GM21367 (cell line): ENCODE measurements at regions not wholly inside any gene's neighbourhood (a gene's known extent, or its start where the extent isn't known, plus 50 kb on each side); places are given as distances from the start of the nearest gene placed in this dataset.

Experiments
- ATAC-seq: cut with Tn5 transposase; IDR thresholded peaks from one replicate; pipeline ENCODE4 v1.9.1; 2021; ENCODE audit not compliant: unreplicated experiment

DNA sequence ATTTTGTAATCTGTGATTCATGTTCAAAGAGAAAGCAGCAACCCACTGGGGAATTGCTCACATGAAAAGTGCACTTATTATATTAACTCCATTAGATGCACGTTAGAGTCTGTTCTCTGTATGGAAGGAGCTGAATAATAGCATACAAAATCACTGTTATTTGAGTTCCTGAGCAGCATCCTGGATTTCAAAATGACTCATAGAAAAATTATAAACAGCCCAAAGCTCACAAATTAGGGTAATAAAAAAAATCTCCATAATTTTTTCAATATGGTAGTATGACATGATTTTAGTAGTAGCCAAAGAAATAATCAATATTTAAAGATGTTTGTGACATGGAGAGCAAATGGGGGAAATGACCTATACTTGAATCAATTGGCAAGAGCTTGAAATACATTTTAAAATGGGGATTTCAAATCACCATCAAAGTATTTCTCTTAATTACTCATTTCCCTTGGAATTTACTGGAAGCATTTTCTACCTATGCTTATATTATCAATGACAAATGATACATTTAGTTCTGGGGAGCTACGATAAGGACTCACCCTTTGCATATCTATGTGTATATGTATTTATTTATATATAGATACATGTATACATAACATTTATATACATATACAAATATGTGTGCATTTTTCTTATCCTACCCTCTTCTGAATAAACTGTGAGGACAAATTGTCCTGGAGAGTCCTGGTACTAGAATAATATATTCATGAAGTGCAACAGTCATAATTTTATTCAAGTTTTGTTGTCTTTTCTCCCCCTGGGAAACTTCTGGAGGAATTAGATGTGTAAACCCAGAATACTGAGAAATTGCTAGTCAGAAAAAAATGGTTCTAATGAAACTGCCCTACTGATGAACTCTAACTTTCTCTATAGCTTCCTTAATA is 116.3 kb downstream of the RPL22L1 start:
- ATAC-seq: no peak

DNA sequence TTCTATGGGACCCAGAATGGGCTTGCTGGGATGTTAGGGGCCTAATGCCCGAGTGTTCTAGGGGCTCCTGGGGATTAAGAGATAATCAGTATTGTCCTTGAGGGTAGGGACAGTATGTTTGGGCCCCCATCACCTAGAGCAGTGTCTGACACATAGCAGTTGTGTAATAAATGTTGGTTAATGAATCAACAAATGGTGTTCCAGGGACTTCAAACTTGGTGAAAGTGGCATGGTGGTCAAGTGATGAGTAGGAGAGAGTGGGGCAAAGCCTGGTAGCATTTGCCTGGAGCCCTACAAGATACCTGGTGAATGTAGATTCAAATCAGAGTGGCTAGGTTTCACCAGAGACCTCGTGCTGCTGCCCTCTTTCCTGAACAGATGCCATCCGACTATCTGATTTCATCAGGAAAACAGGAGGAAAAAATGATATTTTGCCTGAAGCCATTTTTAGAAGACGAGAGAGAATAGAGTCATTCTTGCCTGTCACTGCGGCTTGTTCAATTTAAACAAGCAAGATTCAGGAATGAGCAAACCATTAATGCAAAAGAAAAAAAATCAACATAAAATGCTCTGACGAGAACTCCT is 117.3 kb downstream of the RPL22L1 start:
- no peak for ATAC-seq

DNA sequence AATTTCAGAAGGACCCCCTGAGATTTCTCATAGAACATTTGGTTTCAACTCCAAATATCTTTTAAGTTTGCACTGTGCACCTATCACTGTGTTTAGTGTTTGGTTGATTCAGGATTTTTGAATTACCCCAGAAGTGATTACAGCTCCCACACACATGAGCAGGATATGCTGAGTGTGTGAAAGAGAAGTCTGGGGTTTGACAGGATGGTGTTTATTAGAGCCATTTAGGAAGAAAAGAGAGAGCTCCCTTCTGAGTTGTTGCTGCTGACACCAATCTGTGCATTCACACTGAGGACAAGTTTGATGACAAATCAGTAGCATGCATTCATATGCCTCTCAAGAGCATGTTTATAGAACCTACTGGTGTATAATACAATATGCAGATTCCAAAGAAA is 118.1 kb downstream of the RPL22L1 start:
- ATAC-seq: no peak

DNA sequence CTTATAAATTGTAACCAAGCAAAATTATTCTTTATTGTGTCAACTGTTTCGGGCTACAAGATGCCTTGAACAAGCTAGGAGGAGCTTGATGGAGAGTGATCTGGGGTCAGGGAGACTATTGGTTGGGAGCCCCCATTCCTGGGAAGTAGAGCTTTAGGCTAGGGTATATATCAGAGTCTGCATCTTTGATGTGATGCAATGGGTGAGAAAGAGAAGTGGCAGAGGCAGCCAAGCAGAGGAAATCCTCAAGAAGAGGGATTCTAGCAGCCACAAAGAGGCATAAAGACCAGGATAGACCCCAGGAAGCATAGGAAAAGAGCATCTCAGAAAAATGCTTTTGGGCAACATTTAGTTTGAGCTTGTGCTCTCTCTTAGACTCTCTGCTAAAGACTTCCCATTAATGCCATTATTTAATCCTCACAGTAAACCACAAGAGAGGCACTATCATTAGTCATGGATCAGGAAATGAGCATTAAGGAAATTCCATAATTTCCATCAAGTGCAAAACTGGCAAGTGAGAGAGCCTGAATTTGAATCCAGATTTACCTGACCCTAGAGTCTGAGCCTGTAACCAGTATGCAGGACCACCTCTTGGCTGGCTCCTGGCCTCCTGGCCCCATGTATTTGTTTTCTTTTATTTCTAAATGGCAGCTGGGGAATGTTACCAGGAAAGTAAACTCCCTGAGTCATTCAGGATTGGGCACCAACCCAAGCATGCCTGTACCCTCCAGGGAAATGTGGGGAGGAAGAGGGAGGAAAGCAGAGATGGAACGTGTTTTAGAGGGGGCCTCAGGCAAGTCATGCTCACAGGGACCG is 118.7 kb downstream of the RPL22L1 start:
- ATAC-seq: no peak

DNA sequence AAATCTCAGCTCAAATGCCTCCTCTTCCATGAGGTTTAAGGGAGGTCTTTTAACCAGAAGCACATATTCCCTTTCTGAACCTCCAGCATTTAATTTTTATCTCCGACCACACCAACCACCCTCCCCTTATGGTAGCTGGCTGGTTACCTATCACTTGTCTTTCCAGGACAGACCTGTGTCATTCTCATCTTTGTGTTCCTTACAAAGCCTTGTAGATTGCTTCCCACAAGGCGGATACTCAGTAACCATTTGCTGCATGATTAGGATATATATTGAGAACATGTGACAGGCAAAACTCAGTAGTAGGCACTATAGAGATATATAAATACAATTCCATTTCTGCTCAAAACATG is 119.5 kb downstream of the RPL22L1 start:
- ATAC-seq: no peak

DNA sequence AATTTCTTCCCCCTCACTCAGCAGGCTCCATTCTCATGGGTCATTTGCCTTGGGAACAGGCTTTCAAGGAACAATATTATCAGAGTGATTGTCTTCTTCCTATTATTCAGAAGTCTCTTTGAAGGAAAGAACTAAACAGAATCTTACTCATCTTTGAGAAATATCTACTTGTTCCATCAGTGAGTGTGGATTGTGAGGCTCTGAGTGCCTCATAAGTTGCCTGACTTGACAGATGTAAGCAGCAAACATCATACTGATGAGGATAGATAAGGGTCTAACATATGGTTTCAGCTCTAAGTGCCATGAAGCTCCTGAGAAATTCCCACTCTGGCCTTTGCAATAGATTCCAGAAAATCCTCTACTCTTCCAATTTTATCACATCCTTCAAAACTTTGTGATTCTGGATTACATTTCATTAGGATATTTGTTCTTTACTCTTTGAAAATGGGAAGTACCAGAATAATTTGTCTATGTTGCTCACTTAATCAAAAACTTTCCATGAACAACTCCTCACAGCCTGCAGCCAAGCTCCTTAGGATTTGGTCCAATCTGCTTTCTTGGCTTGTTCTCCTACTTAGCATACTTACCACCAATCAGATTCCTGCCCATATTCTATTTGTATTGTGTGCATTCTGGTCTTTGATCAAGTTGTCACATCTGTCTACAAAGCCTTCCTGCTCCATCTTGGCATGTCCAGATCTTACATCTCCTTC is 120.1 kb downstream of the RPL22L1 start:
- no peak for ATAC-seq

DNA sequence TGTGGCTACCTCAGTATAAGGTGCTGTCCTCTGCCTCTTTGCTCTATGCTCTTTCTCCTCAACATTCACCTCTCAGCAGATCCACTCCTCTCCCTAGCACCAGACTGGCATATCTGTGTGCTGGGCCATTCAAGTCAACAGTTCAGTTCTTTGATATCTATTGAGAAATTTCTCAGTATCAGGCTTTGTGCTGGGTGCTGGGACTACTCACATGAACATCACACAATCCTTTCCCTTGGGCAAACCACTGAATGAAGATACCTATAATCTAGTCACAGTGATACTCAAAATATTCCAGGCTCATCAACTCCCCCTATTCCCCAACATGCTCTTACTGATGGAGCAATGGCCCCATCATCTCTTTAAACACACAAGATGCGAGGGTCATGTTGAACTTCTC is 120.8 kb downstream of the RPL22L1 start:
- no peak for ATAC-seq

DNA sequence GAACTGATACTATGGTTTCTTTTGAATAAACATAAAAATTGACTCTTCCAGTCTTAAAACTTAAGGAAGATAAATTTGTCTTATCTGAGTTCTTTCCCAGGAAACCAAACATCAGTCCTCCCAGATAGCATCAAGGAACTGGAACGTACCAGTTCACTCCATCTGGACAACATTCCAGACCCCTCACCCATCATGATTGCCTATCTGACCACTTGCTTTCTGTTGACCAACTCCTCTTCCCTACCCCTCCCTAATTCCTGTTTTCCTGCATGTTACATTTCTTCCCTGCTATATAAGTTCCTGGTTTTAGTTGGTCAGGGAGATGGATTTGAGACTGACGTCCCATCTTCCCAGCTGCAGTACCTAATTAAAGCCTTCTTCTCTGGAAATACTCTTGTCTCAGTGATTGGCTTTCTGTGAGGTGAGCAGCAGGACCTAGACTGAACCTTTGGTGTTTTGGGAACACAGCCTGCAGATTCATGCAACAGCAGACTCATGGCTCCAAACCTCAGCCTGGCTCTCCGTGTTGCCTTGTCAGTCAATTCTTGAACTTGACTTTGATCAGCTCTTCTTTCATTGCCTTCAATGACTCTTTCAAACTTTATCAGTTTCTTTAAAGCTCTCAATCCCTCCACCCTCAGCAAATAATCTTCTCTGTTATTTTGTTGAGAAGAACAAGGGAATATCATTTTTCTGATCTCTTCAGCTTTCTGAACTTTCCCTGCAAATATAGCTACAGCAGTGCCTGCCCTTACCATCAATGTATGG is 123.6 kb downstream of the RPL22L1 start:
- no peak for ATAC-seq

DNA sequence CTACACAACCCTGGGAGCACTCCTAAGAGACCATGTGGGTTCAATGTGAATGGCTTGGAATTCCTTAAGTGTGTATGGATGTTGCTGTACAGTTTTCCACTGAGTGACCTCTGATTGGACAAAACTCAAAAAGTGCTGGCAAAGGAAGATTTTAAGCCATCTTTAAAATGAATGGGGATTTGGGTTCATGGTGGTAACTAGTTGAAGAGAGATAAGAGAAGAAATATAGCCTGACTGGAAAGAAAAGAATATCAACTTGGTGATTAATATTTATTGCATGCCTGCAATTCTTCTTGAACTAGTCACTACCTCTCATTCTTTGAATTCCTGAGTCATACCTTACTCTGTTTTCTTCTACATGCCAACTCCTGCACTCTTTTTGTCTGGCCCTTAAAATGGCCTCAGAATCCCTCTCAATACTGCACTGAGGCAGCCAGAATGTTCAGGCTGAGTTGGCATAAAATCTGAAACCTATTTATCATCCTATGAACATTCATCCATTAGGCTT is 124.7 kb downstream of the RPL22L1 start:
- no peak for ATAC-seq

DNA sequence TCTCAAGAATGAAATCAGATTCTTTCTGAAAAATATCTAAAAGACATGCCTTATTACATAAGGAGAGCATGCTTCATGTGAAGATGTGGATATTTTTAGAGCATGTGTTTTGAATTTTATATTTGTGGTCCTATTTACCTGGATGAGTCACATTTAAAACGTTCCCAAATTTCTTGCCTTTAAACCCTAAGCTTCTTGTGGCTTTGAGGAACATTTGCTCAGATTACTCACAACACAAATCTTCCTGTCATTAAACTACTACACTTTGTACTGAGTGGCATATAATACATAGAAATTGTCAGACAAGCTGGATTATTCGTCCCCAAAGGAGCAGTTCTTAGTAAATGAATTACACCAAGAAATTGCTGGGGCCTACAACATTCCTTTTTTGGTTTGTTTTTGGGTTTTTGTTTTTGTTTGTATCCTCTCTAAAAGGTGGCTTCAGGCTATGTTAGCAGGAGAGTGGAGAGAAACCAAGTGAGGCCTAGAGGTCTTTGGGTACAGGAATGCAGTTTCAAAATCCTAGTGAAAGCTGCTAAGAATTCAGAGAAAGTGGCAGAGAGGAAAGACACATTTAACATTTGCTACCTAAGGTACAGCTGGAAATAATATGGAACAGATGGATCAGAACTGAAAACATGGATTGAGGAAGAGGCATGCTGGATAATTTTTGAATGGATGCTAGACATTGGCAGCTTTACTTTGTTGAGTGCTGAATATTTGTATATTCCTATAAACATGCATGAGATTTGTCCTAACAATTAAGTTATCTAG is 128.1 kb downstream of the RPL22L1 start:
- ATAC-seq: no peak

DNA sequence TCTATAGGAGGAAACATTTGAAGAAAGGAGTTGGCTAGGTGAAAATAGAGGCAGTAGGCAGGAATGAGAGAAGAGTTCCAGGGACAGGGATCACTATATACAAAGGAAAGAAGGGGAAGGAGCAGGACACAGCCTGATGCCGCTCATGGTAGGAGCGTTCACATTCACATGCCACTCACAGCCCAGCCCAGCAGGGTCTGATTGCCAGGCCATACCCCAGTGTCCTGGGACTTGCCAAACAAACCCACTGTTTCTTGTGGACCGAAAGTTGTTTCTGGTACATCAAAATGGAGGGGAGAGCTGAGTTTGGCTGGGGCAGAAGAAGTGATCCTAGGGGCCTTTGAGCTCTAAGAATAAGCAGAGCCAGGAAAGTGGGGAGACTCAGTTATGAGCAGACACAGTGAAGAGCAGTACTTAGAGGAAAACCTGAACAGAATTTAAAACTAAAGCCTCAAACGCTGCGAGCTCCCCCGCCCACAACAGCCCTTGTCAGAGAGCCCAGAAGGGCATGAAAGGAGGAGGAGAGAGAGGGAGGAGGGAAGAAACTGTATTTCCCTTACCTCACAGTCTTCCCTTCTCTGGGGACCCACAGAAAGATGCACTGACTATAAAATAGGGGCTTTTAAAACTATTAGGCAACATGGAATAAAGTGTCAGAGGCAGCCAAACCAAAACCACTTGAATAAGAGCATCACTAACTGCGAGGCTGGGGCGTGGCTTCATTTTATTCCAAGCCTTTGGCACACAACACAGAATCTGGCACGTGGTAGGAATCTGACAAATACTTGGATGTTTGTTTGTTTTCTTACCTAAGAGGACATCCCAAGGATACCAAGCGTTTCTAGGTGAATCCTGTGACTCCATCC is 129.0 kb downstream of the RPL22L1 start:
- ATAC-seq: no peak

DNA sequence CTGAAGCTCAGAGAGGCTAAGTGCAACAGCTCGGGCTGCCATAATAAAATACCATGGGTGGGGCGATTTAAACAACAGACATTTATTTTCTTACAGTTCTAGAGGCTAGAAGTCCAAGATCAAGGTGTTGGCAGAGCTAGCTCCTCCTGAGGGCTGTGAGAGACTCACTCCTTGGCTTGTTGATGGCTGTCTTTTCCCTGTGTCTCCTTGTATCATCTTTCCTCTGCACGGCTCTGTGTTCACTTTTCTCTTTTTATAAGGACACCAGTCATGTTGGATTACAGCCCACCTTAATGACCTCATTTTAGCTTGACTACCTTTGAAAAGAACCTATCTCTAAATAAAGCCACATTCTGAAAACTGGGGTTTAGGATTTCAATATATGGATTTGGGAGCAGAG is 129.7 kb downstream of the RPL22L1 start:
- no peak for ATAC-seq

DNA sequence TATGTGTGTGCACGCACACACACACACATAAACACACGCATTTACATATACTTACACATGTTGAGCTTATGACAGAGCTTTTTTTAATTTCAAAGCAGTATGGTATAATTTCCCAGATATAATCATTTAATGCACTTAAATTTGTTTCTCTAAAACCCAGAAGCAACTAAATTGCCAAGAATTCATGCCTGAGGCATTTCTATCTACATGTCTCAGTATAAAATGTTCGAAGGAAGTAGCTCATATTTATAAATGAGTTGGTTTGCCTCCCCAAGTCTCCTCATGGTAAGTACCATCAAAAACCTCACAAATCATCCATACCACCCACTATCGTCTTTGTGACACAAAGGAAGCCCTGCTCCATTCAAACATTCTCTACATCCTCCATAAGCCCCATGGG is 130.6 kb downstream of the RPL22L1 start:
- no peak for ATAC-seq

DNA sequence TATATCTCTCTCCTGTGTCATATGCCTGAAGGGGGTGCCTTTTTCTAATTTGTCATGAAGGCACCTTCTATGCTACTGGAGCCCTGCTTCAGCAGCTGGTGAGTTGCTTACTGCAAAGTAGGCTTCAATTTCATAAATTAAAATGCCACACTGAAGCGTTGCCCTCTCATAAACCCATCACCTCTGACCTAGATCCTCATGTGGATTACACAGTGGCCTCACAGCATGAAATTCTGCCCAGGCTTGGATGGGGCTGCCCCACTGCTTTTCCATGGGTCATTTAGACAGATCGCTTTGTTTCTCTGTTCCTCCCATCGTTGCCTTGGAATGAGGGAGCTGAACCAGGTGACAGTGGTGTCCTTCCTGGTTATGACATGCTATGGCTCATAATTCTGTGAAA is 131.2 kb downstream of the RPL22L1 start:
- ATAC-seq: no peak

DNA sequence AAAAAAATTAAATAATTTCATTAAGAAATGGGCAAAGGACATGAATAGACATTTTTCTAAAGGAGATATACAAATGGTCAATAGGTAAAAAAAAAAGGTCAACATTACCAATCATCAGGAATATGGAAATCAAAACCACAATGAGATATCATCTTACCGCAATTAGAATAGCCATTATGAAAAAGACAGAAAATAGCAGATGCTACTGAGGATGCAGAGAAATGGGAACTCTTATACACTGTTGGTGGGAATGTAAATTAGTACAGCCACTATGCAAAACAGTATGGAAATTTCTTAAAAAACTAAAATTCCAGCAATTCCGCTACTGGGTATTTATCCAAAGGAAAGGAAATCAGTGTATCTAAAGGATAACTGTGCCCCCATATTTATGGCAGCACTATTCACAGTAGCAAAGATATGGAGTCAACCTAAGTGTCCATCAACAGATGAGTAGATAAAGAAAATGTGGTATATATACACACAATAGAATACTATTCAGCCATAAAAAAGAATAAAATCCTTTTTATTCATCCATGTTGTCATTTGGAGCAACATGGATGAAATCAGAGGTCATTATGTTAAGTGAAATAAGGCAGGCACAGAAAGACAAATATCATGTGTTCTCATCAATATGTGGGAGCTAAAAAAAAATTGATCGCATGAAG is 132.4 kb downstream of the RPL22L1 start:
- ATAC-seq: no peak

DNA sequence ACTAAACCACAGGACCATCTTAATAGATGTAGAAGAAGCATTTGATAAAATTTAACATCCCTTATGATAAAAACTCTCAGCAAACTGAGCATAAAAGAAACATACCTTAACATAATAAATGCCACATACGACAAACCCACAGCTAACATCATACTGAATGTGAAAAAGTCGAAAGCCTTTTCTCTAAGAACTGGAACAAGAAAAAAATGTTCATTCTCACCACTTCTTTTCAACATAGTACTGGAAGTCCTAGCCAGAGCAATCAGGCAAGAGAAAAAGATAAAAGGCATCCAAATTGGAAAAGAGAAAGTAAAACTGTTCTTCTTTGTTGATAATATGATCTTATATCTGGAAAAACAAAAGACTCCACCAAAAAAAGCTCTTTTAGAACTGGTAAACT is 134.2 kb downstream of the RPL22L1 start:
- ATAC-seq: no peak

DNA sequence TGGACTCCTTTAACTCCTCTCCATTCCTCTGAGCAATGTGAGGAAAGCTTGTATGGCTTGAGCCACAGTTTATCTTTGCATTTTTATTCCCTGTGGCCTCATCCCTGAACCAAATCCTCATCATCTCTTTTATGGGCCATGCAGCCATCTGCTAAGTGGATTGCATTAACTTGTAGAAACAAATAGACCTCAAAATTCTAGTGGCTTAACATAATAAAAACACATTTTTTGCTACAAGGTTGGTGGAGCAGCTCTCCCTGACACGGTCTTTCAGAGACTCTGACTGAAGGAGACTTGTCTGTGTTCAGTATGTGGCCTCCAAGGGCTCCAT is 135.3 kb downstream of the RPL22L1 start:
- no peak for ATAC-seq

DNA sequence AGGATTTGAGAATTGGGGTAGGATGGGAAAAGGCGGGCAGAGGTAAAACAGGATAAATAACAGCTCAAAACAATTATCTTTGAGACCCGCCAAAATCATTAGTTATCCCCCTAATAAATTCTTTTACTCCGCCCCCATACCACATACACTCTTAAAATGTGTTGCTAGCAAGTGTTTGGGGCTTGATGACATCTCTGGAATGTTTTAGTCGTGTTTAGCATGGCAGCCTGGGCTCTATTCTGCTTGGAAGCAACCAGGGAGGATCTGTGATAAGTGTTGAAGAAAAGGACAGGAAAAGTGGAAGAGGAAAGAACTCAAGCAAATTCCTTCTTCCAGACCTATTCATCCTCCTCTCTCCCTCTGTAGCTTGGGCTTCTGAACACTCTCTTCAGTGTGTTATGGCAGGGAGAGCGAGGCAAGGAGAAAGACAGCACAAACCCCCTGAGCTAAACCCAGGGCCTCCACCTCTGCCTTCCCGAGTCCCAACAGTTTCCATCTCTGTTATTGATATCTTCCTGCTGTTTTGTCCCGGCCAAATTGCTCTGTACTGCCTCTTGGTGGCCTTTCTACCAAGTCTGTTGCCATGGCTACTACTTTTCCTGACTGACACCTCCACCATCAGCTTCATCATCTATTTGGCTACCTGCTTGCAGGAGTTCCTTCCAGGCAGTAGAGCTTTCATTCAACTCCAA is 135.8 kb downstream of the RPL22L1 start:
- ATAC-seq: no peak
